IMR-90 (cell line): ENCODE measurements at regions not wholly inside any gene's neighbourhood (a gene's known extent, or its start where the extent isn't known, plus 50 kb on each side); places are given as distances from the start of the nearest gene placed in this dataset.

Source experiments
- ATAC-seq: fragments of 200-7000 bp; cut with Tn5 transposase; 2 replicates; pipeline ENCODE4 v1.9.1; 2020; ENCODE audit warnings: low read depth, mild to moderate bottlenecking, moderate library complexity
- BruUV-seq: library from RNA; stranded (reverse); fragments of 400-500 nt; replicated peaks from 2 replicates; lab custom pipeline; 2021; lab: Mats Ljungman, UMichigan
- CTCF ChIA-PET: fragments of 300-600 bp; formaldehyde crosslinking; extraction: SDS; loops from one replicate; lab custom pipeline; 2021; ENCODE audit warnings: antibody characterized with exemption; lab: Yijun Ruan, JAX
- POLR2A ChIA-PET: fragments of 300-600 bp; sonication (Branson Sonifier 250); formaldehyde crosslinking; loops from one replicate; lab custom pipeline; 2022; ENCODE audit warnings: antibody characterized with exemption; ENCODE audit not compliant: unreplicated experiment; lab: Charles Lee
- DNase-seq: peaks from one replicate; pipeline ENCODE4 v3.0.0; 2013
- H2AFZ ChIP-seq: replicated peaks from 2 replicates; pipeline ENCODE3; 2013; ENCODE audit warnings: low read length, mild to moderate bottlenecking; ENCODE audit not compliant: poor library complexity
- H2AK5ac ChIP-seq: 2 replicates; pipeline ENCODE4 v1.6.1; 2013; ENCODE audit warnings: low read depth, low read length, inconsistent platforms
- H2AK9ac ChIP-seq: replicated peaks from 2 replicates; pipeline ENCODE3; 2013; ENCODE audit warnings: mild to moderate bottlenecking, low read depth, low read length, moderate library complexity; ENCODE audit not compliant: poor library complexity
- H2BK120ac ChIP-seq: 2 replicates; pipeline ENCODE4 v1.6.1; 2013; ENCODE audit warnings: low read depth, low read length, inconsistent platforms
- H2BK15ac ChIP-seq: 3 replicates; pipeline ENCODE4 v1.6.1; 2013; ENCODE audit warnings: low read depth, low read length, inconsistent platforms
- H2BK20ac ChIP-seq: 2 replicates; pipeline ENCODE4 v1.6.1; 2013; ENCODE audit warnings: low read depth, mild to moderate bottlenecking, inconsistent platforms, low read length, moderate library complexity
- H2BK5ac ChIP-seq: 2 replicates; pipeline ENCODE4 v1.6.1; 2013; ENCODE audit warnings: mild to moderate bottlenecking, low read depth, low read length, inconsistent platforms; ENCODE audit not compliant: poor library complexity, severe bottlenecking
- H3K14ac ChIP-seq: replicated peaks from 2 replicates; pipeline ENCODE4 v1.6.1; 2013; ENCODE audit warnings: low read depth, low read length, inconsistent platforms
- H3K18ac ChIP-seq: 2 replicates; pipeline ENCODE4 v1.6.1; 2013; ENCODE audit warnings: low read depth, low read length, control low read depth
- H3K23ac ChIP-seq: 2 replicates; pipeline ENCODE4 v1.6.1; 2013; ENCODE audit warnings: low read depth, low read length, inconsistent platforms
- H3K27ac ChIP-seq: 2 replicates; pipeline ENCODE4 v1.5.1; 2013; ENCODE audit warnings: mild to moderate bottlenecking, control low read depth, low read length; ENCODE audit not compliant: insufficient read depth
- H3K27me3 ChIP-seq: 2 replicates; pipeline ENCODE4 v1.6.1; 2013; ENCODE audit warnings: low read length; ENCODE audit not compliant: control insufficient read depth, insufficient read depth
- H3K36me3 ChIP-seq: 2 replicates; pipeline ENCODE4 v1.6.1; 2013; ENCODE audit warnings: low read length, mixed read lengths; ENCODE audit not compliant: control insufficient read depth, insufficient read depth
- H3K4ac ChIP-seq: 2 replicates; pipeline ENCODE4 v1.6.1; 2013; ENCODE audit warnings: low read depth, low read length, inconsistent platforms
- H3K4me1 ChIP-seq: 2 replicates; pipeline ENCODE4 v1.6.1; 2013; ENCODE audit warnings: low read length, mixed read lengths; ENCODE audit not compliant: control insufficient read depth, insufficient read depth
- H3K4me2 ChIP-seq: 2 replicates; pipeline ENCODE4 v1.6.1; 2013; ENCODE audit warnings: low read depth, mild to moderate bottlenecking, control low read depth, low read length, moderate library complexity
- H3K4me3 ChIP-seq: 2 replicates; pipeline ENCODE4 v1.5.1; 2013; ENCODE audit warnings: low read depth, mild to moderate bottlenecking, control low read depth, low read length, moderate library complexity; ENCODE audit not compliant: insufficient read depth
- H3K56ac ChIP-seq: 2 replicates; pipeline ENCODE4 v1.6.1; 2013; ENCODE audit warnings: low read length, inconsistent platforms; ENCODE audit not compliant: insufficient read depth; ENCODE audit errors: extremely low read depth
- H3K79me1 ChIP-seq, 2 experiments: 2 replicates each; pipeline ENCODE4 v1.6.1; 2013; ENCODE audit warnings: low read length in 2 of 2, inconsistent platforms in 1 of 2, low read depth in 1 of 2
- H3K9ac ChIP-seq: 2 replicates; pipeline ENCODE4 v1.6.1; 2013; ENCODE audit warnings: low read depth, low read length, control low read depth
- H3K9me1 ChIP-seq: 2 replicates; pipeline ENCODE4 v1.6.1; 2013; ENCODE audit warnings: low read length, inconsistent platforms; ENCODE audit not compliant: insufficient read depth
- H3K9me3 ChIP-seq: 2 replicates; pipeline ENCODE4 v1.6.1; 2013; ENCODE audit warnings: low read length; ENCODE audit not compliant: control insufficient read depth, insufficient read depth
- H4K20me1 ChIP-seq: 2 replicates; pipeline ENCODE4 v1.6.1; 2013; ENCODE audit warnings: low read length, inconsistent platforms; ENCODE audit not compliant: insufficient read depth
- H4K5ac ChIP-seq: 2 replicates; pipeline ENCODE4 v1.6.1; 2013; ENCODE audit warnings: mild to moderate bottlenecking, low read depth, low read length, control low read depth
- H4K8ac ChIP-seq, 2 experiments: 2 replicates each; pipeline ENCODE4 v1.6.1; 2013; ENCODE audit warnings: low read depth in 2 of 2, low read length in 2 of 2, control low read depth in 1 of 2, inconsistent platforms in 1 of 2
- H4K91ac ChIP-seq: 2 replicates; pipeline ENCODE4 v1.6.1; 2013; ENCODE audit warnings: low read depth, low read length, inconsistent platforms; ENCODE audit not compliant: insufficient read depth
- dilution Hi-C: fragments of 300-500 bp; cut with HindIII; formaldehyde crosslinking; loops from one replicate; pipeline ENCODE4 v1.14.3; 2018; ENCODE audit warnings: low sequenced_read_pairs; ENCODE audit not compliant: unreplicated experiment
- in situ Hi-C: fragments of 300-500 bp; cut with MboI; formaldehyde crosslinking; loops from 3 replicates; pipeline ENCODE4 v1.14.3; 2019; ENCODE audit warnings: low sequenced_read_pairs, inconsistent platforms, mixed read lengths
- intact Hi-C: fragments of 100-400 bp; cut with micrococcal nuclease; formaldehyde crosslinking; loops from 2 replicates; pipeline ENCODE4 v1.10.0; 2022
- TF ChIP-seq, protein P1 (sequence below): fragments of 150-350 bp; IDR thresholded peaks from 2 replicates; pipeline ENCODE4 v1.6.1; 2017; ENCODE audit warnings: mild to moderate bottlenecking, antibody characterized with exemption, low read length, low read depth

DNA sequence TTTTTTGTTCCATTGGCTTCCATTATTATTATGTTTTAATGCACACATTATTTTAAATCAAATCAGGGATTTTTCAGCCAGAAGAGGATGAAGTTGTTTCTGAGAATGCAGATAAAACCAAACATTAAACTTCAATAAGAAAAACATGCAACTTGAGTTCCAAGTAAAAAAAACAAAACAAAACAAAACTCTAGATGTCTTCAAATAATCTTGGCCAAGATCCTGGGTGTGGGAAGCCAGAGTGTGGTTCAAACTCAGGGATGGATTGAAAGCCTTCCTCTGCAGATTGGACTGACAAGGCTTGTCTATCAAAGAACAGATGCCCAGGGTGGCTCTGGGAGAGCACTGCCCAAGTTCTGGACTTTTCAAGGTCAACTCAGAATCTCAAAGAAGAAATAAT is 134.1 kb downstream of the LCA5 start:
- DNase-seq (no peak), ATAC-seq (no peak)
- no peak overlapping the region for H2AK9ac ChIP-seq
- no peak overlapping the region for H2AK5ac ChIP-seq
- no peak overlapping the region for H3K4ac ChIP-seq
- H3K27ac ChIP-seq: no peak overlapping the region
- no peak overlapping the region for H4K8ac ChIP-seq
- dilution Hi-C loops (no loop called here), in situ Hi-C loops (no loop called here), intact Hi-C loops (no loop called here)
- H3K4me3 ChIP-seq: no peak overlapping the region
- no TSS peak for BruUV-seq
- H3K23ac ChIP-seq: no peak overlapping the region
- ChIA-PET CTCF (no interaction called here), POLR2A (no interaction called here)
- no peaks in the 10 kb centered on the region; the same call in 1 of the 2 replicates for H3K27me3 ChIP-seq
- H2AFZ ChIP-seq: no peak overlapping the region
- no peak overlapping the region for H3K14ac ChIP-seq
- H4K20me1 ChIP-seq: no peaks in the 10 kb centered on the region
- H4K5ac ChIP-seq: no peak overlapping the region
- no peak overlapping the region for H2BK120ac ChIP-seq
- H2BK15ac ChIP-seq: no peak overlapping the region
- no peaks in the 10 kb centered on the region for H3K79me1 ChIP-seq
- no peaks in the 10 kb centered on the region for H3K9me1 ChIP-seq
- H3K9me3 ChIP-seq: no peaks in the 10 kb centered on the region
- no peaks in the 10 kb centered on the region for H3K36me3 ChIP-seq
- no peak overlapping the region for H3K18ac ChIP-seq
- H4K91ac ChIP-seq: no peak overlapping the region
- no peak overlapping the region for H2BK20ac ChIP-seq
- H2BK5ac ChIP-seq: no peak overlapping the region
- H3K4me2 ChIP-seq: no peak overlapping the region
- H3K4me1 ChIP-seq: no peaks in the 10 kb centered on the region
- TF ChIP-seq, protein P1, sequence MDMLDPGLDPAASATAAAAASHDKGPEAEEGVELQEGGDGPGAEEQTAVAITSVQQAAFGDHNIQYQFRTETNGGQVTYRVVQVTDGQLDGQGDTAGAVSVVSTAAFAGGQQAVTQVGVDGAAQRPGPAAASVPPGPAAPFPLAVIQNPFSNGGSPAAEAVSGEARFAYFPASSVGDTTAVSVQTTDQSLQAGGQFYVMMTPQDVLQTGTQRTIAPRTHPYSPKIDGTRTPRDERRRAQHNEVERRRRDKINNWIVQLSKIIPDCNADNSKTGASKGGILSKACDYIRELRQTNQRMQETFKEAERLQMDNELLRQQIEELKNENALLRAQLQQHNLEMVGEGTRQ: no peak
- H3K56ac ChIP-seq: no peak overlapping the region
- no peak overlapping the region for H3K9ac ChIP-seq
